ENCODE measurements at regions not wholly inside any gene's neighbourhood (a gene's known extent, or its start where the extent isn't known, plus 50 kb on each side); places are given as distances from the start of the nearest gene placed in this dataset.

- no peak for TF ChIP-seq POLR2A (IDR thresholded peaks at IDR 0.05)
- Histone ChIP-seq H3K27me3 (no peaks in the 10 kb centered on the region), H3K4me1 (ENCODE audit: insufficient read depth) (peaks cover 3% of the 10 kb centered on the region), H3K36me3 (no peaks in the 10 kb centered on the region), H3K4me3 (no peak overlapping the region), H3K9me3 (no peaks in the 10 kb centered on the region), H3K27ac (no peak overlapping the region)
- intact Hi-C loops (cut with DNase I), result loop anchor here in 1 of 4 donors (10.0 kb wide), 2 partner anchors 60 to 80 kb away; no protein-coding TSS in a partner anchor
- DNase-seq, result no peak
Measured at GRCh38 chr1:59064592-59064991, 232.3 kb upstream of the FGGY start.

DNA sequence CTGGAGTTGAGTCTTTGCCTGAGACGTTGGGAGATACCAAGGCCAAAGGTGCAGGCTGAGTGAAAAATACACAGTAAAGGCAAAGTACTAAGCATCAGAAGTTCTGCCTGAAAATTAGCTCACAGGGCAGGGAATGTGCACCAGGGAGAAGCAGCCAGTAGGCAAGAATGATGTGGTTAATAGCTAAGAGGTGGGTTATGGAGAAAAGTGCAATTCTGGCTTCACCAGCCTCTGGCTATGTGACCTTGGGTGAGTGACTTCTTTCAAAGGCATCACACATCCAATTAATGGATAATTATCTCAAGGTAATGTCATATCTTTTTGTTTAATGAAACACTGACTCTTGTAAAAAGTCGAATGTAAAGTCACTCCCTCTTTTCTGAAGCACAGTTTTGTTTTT lies 230.7 kb upstream of the FGGY start:
- intact Hi-C loops (cut with DNase I), result loop anchor here in 1 of 4 donors (10.0 kb wide), 2 partner anchors 61 to 79 kb away; no protein-coding TSS in a partner anchor
- 29 to 53% (median 52%) methylated on average over 2 of the region's 2 CpGs for WGBS, 3 donors
- no peaks in the 10 kb centered on the region for H3K27me3 ChIP-seq
- DNase-seq, result no peak
- no peak overlapping the region for H3K4me3 ChIP-seq
- H3K4me1 ChIP-seq (ENCODE audit: insufficient read depth), result peaks cover 3% of the 10 kb centered on the region
- H3K27ac ChIP-seq, result no peak overlapping the region
- H3K36me3 ChIP-seq, result no peaks in the 10 kb centered on the region
- TF ChIP-seq, protein P1, sequence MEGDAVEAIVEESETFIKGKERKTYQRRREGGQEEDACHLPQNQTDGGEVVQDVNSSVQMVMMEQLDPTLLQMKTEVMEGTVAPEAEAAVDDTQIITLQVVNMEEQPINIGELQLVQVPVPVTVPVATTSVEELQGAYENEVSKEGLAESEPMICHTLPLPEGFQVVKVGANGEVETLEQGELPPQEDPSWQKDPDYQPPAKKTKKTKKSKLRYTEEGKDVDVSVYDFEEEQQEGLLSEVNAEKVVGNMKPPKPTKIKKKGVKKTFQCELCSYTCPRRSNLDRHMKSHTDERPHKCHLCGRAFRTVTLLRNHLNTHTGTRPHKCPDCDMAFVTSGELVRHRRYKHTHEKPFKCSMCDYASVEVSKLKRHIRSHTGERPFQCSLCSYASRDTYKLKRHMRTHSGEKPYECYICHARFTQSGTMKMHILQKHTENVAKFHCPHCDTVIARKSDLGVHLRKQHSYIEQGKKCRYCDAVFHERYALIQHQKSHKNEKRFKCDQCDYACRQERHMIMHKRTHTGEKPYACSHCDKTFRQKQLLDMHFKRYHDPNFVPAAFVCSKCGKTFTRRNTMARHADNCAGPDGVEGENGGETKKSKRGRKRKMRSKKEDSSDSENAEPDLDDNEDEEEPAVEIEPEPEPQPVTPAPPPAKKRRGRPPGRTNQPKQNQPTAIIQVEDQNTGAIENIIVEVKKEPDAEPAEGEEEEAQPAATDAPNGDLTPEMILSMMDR (IDR thresholded peaks at IDR 0.05), result no peak
- no peak for TF ChIP-seq POLR2A (IDR thresholded peaks at IDR 0.05)
- TF ChIP-seq EP300 (IDR thresholded peaks at IDR 0.05), result no peak
- no peaks in the 10 kb centered on the region for H3K9me3 ChIP-seq

DNA sequence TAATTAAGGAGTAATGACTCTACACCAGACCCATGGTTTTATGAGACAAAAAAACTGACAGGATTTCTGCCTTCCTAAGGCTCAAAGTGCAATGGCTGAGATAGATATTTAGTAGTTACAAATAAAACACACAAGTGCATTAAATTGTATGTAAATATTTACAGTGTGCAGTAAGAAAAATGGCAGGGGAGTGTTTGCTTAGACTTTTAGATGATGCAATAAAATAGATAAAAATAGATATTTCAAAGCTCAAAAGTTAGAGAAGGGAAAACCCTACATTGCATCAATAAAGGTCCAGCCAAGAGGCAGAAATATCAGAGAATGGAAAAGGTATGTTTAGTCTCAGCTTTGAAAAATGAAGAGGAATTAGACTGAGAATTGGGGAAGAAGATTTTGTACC lies 226.3 kb upstream of the FGGY start:
- no peak for DNase-seq
- Histone ChIP-seq H3K4me3 (no peak overlapping the region), H3K4me1 (ENCODE audit: insufficient read depth) (no peaks in the 10 kb centered on the region), H3K9me3 (no peaks in the 10 kb centered on the region), H3K27ac (no peak overlapping the region), H3K36me3 (no peaks in the 10 kb centered on the region), H3K27me3 (no peaks in the 10 kb centered on the region)
- TF ChIP-seq, protein P1 (IDR thresholded peaks at IDR 0.05), result no peak
- TF ChIP-seq EP300 (IDR thresholded peaks at IDR 0.05), result no peak
- TF ChIP-seq POLR2A (IDR thresholded peaks at IDR 0.05), result no peak
- intact Hi-C loops (cut with DNase I), result loop anchor here in 1 of 4 donors (10.0 kb wide), 1 partner anchor 286 kb away; the partner anchor contains the start of gene JUN

GRCh38 chr1:59071289-59071688 lies 225.6 kb upstream of the FGGY start:
- 81 to 87% (median 86%) methylated on average over 5 of the region's 5 CpGs for WGBS, 3 donors
- Histone ChIP-seq H3K27ac (no peak overlapping the region), H3K27me3 (no peaks in the 10 kb centered on the region), H3K9me3 (no peaks in the 10 kb centered on the region), H3K4me1 (ENCODE audit: insufficient read depth) (no peaks in the 10 kb centered on the region), H3K36me3 (no peaks in the 10 kb centered on the region), H3K4me3 (no peak overlapping the region)
- no peak for DNase-seq
- TF ChIP-seq POLR2A (IDR thresholded peaks at IDR 0.05), result no peak
- TF ChIP-seq, protein P1 (IDR thresholded peaks at IDR 0.05), result no peak
- TF ChIP-seq EP300 (IDR thresholded peaks at IDR 0.05), result no peak
- intact Hi-C loops (cut with DNase I), result loop anchor here in 1 of 4 donors (10.0 kb wide), 1 partner anchor 286 kb away; the partner anchor contains the start of gene JUN

DNA sequence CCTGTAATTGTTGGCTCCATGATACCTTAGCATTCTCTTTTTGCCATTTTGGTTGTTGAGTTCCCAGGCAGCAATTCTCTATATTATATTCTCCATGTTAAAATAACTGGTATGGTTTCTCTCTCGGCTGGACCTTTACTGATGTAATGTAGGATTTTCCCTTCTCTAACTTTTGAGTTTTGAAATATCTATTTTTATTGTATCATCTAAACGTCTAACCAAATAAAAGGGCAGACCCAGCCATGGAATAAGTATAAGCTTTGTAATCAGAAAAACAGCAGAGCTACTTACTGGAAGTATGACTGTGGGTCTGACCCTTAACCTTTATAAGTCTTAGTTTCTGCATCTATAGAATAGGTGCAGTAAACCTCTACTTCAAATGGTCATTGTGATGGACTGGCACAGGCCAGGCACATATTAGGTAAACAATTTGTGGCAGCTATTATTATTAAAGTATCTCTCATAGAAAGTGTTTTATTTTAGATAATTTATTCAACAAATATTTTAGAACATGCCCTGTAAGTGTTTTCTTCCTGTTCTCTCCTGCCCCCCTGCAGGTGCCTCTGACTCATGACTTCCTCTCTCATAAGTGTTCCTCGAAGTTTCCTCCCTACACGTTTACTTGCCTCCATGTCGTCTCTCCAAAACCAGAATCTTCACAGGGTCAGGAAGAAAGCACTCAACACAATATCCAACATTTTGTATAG lies 224.9 kb upstream of the FGGY start:
- Histone ChIP-seq H3K36me3 (no peaks in the 10 kb centered on the region), H3K9me3 (no peaks in the 10 kb centered on the region), H3K4me1 (ENCODE audit: insufficient read depth) (no peaks in the 10 kb centered on the region), H3K4me3 (no peak overlapping the region), H3K27ac (no peak overlapping the region), H3K27me3 (no peaks in the 10 kb centered on the region)
- DNase-seq, result no peak
- intact Hi-C loops (cut with DNase I), result loop anchor here in 1 of 4 donors (10.0 kb wide), 1 partner anchor 287 kb away; the partner anchor contains the start of gene JUN
- TF ChIP-seq, protein P1 (IDR thresholded peaks at IDR 0.05), result no peak
- TF ChIP-seq POLR2A (IDR thresholded peaks at IDR 0.05) (no peak), EP300 (IDR thresholded peaks at IDR 0.05) (no peak)
- 71 to 75% (median 72%) methylated on average over 5 of the region's 5 CpGs for WGBS, 3 donors

All from ovary (tissue), 7 donors.